Peyer's patch (tissue), 4 donors: ENCODE measurements at regions not wholly inside any gene's neighbourhood (a gene's known extent, or its start where the extent isn't known, plus 50 kb on each side); places are given as distances from the start of the nearest gene placed in this dataset.
"Not testable (repeated sequence)": the region's sequence is repeated elsewhere in the genome, so short reads cannot be mapped to it uniquely, and the experiment has no call there.

Source experiments
- POLR2A ChIP-seq, 2 donors: fragments of 450-650 bp; IDR thresholded peaks; one replicate each; pipeline ENCODE4 v1.5.1; 2017; ENCODE audit warnings: antibody characterized with exemption in 2 of 2, mild to moderate bottlenecking in 2 of 2, moderate library complexity in 2 of 2
- TF ChIP-seq, protein P1 (sequence below), 6 experiments: fragments of 450-650 bp in 4 of 6; fragments of 200-600 bp in 2 of 6; sonication (generic) in 1 of 6; IDR thresholded peaks; one replicate each; pipeline ENCODE4 v1.5.1; 2017 to 2019; ENCODE audit warnings: antibody characterized with exemption in 6 of 6, mild to moderate bottlenecking in 3 of 6, moderate library complexity in 1 of 6

DNA sequence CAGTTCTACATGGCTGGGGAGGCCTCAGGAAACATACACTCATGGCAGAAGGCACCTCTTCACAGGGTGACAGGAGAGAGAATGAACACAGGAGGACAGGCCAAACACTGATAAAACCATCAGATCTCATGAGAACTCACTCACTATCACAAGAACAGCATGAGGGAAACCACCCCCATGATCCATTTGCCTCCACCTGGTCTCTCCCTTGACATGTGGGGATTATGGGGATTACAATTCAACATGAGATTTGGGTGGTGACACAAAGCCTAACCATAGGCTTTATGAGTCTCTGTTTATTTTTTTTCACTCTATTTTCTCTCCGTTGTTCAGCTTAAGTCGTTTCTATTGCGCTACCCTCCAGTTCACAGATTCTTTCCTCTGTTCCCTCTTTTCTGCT lies 63.8 kb upstream of the GRK3 start:
- TF ChIP-seq, protein P1, sequence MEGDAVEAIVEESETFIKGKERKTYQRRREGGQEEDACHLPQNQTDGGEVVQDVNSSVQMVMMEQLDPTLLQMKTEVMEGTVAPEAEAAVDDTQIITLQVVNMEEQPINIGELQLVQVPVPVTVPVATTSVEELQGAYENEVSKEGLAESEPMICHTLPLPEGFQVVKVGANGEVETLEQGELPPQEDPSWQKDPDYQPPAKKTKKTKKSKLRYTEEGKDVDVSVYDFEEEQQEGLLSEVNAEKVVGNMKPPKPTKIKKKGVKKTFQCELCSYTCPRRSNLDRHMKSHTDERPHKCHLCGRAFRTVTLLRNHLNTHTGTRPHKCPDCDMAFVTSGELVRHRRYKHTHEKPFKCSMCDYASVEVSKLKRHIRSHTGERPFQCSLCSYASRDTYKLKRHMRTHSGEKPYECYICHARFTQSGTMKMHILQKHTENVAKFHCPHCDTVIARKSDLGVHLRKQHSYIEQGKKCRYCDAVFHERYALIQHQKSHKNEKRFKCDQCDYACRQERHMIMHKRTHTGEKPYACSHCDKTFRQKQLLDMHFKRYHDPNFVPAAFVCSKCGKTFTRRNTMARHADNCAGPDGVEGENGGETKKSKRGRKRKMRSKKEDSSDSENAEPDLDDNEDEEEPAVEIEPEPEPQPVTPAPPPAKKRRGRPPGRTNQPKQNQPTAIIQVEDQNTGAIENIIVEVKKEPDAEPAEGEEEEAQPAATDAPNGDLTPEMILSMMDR (IDR thresholded peaks at IDR 0.05) = not testable (repeated sequence)
- TF ChIP-seq POLR2A (IDR thresholded peaks at IDR 0.05) = not testable (repeated sequence)
